ENCODE measurements at regions not wholly inside any gene's neighbourhood (a gene's known extent, or its start where the extent isn't known, plus 50 kb on each side); places are given as distances from the start of the nearest gene placed in this dataset.

GRCh38 chr4:182085051-182085480 is 158.1 kb upstream of the TENM3 start (continued):
- TF ChIP-seq RELB (IDR thresholded peaks at IDR 0.05; ENCODE audit: low read depth) (no peak), CREM (IDR thresholded peaks at IDR 0.05; ENCODE audit: low read depth) (no peak), ZBED1 (IDR thresholded peaks at IDR 0.05; ENCODE audit: borderline replicate concordance) (no peak)

- POLR2A ChIA-PET = no interaction called here
- Histone ChIP-seq H4K20me1 (ENCODE audit: control insufficient read depth, insufficient read depth) (no peaks in the 10 kb centered on the region), H2AFZ (ENCODE audit: control insufficient read depth, low read depth, low read length) (no peak overlapping the region), H3K4me3 (no peak overlapping the region), H3K9ac (ENCODE audit: control insufficient read depth, insufficient read depth, low read length) (no peak overlapping the region), H3K27ac (ENCODE audit: control insufficient read depth, insufficient read depth) (no peak overlapping the region), H3K79me2 (ENCODE audit: control insufficient read depth, insufficient read depth, low read length) (no peaks in the 10 kb centered on the region), H3K4me2 (ENCODE audit: control insufficient read depth, insufficient read depth) (no peak overlapping the region), H3K9me3 (replicated peaks; ENCODE audit: control insufficient read depth, insufficient read depth, low read length) (no peaks in the 10 kb centered on the region), H3K36me3 (ENCODE audit: control insufficient read depth in 2 of 2, insufficient read depth in 2 of 2, low read length in 1 of 2) (no peaks in the 10 kb centered on the region), H3K27me3 (replicated peaks in 1 of 2; ENCODE audit: control insufficient read depth in 2 of 2, insufficient read depth in 2 of 2, low read length in 1 of 2) (no peaks in the 10 kb centered on the region), H3K4me1 (ENCODE audit: control insufficient read depth, insufficient read depth, low read length) (no peaks in the 10 kb centered on the region)
- CTCF ChIA-PET = interaction anchor here (1.1 kb wide), 1 partner anchor 150 kb away, joined by 3 read pairs; no protein-coding TSS in a partner anchor
- TF ChIP-seq CTCF (IDR thresholded peaks at IDR 0.05 in 2 of 3, conservative IDR thresholded peaks at IDR 0.05 in 1 of 3; ENCODE audit: control insufficient read depth in 2 of 3, extremely low read depth in 1 of 3, insufficient read depth in 1 of 3, low read depth in 3 of 3, low read length in 3 of 3) (peak in 1 of 3 experiments; percentile 23; a peak in 2 of 6 replicates), ZNF622 (IDR thresholded peaks at IDR 0.05) (no peak), RAD21 (IDR thresholded peaks at IDR 0.05; ENCODE audit: insufficient read depth, low read depth, low read length) (peak; percentile 30), YY1 (IDR thresholded peaks at IDR 0.05; ENCODE audit: low read depth, low read length) (no peak), TAF1 (IDR thresholded peaks at IDR 0.05; ENCODE audit: borderline replicate concordance, low read depth, low read length) (no peak), RB1 (IDR thresholded peaks at IDR 0.05; ENCODE audit: borderline replicate concordance) (no peak), MYC (IDR thresholded peaks at IDR 0.05; ENCODE audit: insufficient read depth, insufficient read length, insufficient replicate concordance, low read length, severe bottlenecking) (no peak), SMC3 (IDR thresholded peaks at IDR 0.05; ENCODE audit: borderline replicate concordance, low read length) (peak; percentile 16; the same call in 1 of the 2 replicates), NBN (IDR thresholded peaks at IDR 0.05) (no peak), YBX1 (IDR thresholded peaks at IDR 0.05) (no peak), FOXM1 (IDR thresholded peaks at IDR 0.05; ENCODE audit: low read depth, low read length) (no peak), BCL3 (IDR thresholded peaks at IDR 0.05; ENCODE audit: borderline replicate concordance, insufficient read depth, low read depth, low read length, poor library complexity, severe bottlenecking) (no peak), ZNF207 (IDR thresholded peaks at IDR 0.05; ENCODE audit: borderline replicate concordance) (no peak), MEF2A (IDR thresholded peaks at IDR 0.05; ENCODE audit: insufficient read depth, low read depth, low read length) (no peak)
- BruUV-seq (replicated peaks) = no TSS peak
- DNase-seq (ENCODE audit: low read depth, low spot score) = no peak
- intact Hi-C loops (cut with micrococcal nuclease; ENCODE audit: unreplicated experiment) = loop anchor here (5.0 kb wide), 1 partner anchor 522 kb away; no protein-coding TSS in a partner anchor
- SMC1A ChIA-PET (ENCODE audit: uncharacterized antibody, unreplicated experiment) = interaction anchor here (0.9 to 1.8 kb wide), 3 partner anchors 10 to 126 kb away, joined by 3 to 4 read pairs (median 4); no protein-coding TSS in a partner anchor
- in situ Hi-C loops (cut with MboI) = no loop called here
- no peak for FAIRE-seq
- RAD21 ChIA-PET (ENCODE audit: unreplicated experiment) = interaction anchor here (1.0 kb wide), 2 partner anchors 119 to 123 kb away, joined by 3 read pairs; no protein-coding TSS in a partner anchor
- WGBS (ENCODE audit: insufficient coverage, insufficient replicate concordance, low lambda C conversion rate, missing lambda C conversion rate) = 84% methylated on average over 2 of the region's 2 CpGs
- ATAC-seq = peak; percentile 33
Observed at GRCh38 chr4:182089326-182089725, 153.9 kb upstream of the TENM3 start.

All from GM12878 (cell line).